Activated naive CD8-positive, alpha-beta T cell (primary cell): ENCODE measurements at regions not wholly inside any gene's neighbourhood (a gene's known extent, or its start where the extent isn't known, plus 50 kb on each side); places are given as distances from the start of the nearest gene placed in this dataset.
"Not testable (repeated sequence)": the region's sequence is repeated elsewhere in the genome, so short reads cannot be mapped to it uniquely, and the experiment has no call there.

Experiments
- H3K27ac Mint-ChIP-seq: one replicate; pipeline ENCODE4 v1.8.0; 2021; ENCODE audit warnings: mixed read lengths
- H3K27me3 Mint-ChIP-seq: one replicate; pipeline ENCODE4 v1.8.0; 2021; ENCODE audit warnings: mixed read lengths
- H3K36me3 Mint-ChIP-seq: one replicate; pipeline ENCODE4 v1.8.0; 2021; ENCODE audit warnings: mixed read lengths
- H3K4me1 Mint-ChIP-seq: one replicate; pipeline ENCODE4 v1.8.0; 2021; ENCODE audit warnings: low read depth, mixed read lengths
- H3K4me3 Mint-ChIP-seq: one replicate; pipeline ENCODE4 v1.8.0; 2021; ENCODE audit warnings: mild to moderate bottlenecking, mixed read lengths
- H3K9me3 Mint-ChIP-seq: one replicate; pipeline ENCODE4 v1.8.0; 2021; ENCODE audit warnings: low read depth, mixed read lengths

DNA sequence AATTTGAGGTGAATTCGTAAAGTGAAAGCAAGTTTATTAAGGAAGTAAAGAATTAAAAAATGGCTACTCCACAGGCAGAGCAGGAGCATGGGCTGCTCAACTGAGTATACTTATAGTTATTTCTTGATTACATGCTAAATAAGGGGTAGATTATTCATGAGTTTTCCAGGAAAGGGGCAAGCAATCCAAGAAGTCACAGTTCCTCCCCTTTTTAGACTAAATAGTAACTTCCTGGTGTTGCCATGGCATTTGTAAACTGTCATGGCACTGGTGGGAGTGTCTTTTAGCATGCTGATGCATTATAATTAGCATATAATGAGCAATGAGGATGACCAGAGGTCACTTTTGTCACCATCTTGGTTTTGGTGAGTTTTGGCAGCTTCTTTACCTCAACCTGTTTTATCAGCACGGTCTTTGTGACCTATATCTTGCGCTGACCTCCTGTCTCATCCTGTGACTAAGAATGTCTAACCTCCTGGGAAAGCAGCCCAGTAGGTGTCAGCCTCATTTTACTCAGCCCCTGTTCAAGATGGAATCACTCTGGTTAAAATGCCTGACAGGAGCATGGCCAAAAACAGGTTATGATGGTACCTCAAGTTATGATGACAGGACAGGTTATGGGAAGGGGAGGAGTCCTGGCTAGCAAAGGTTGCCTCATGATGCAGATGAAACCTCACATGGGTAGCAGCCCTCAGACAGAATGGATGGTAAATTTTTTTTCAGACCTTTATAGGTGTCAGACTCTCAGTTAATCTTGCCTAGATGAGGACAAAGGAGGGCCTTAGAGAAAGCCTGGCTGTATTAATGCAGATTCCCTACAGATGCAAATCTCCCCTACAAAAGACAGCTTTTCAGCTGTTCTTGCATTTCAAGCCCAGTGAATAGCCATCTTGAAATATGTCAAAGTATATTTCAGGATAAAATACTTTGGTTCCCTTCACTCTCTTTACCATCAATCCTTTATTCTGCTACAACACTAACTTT lies 49.7 kb downstream of the SIPA1L2 start:
- Mint-ChIP-seq H3K9me3 (no peaks in the 10 kb centered on the region), H3K4me1 (peaks cover 24% of the 10 kb centered on the region), H3K36me3 (peaks cover 2% of the 10 kb centered on the region), H3K4me3 (no peak overlapping the region), H3K27ac (no peak overlapping the region), H3K27me3 (no peaks in the 10 kb centered on the region)

- no peaks in the 10 kb centered on the region for H3K9me3 Mint-ChIP-seq
- H3K27ac Mint-ChIP-seq, result no peak overlapping the region
- no peak overlapping the region for H3K4me3 Mint-ChIP-seq
- peaks cover 24% of the 10 kb centered on the region for H3K4me1 Mint-ChIP-seq
- H3K27me3 Mint-ChIP-seq, result no peaks in the 10 kb centered on the region
- peaks cover 2% of the 10 kb centered on the region for H3K36me3 Mint-ChIP-seq
Observed at GRCh38 chr1:232579466-232579865, 50.5 kb downstream of the SIPA1L2 start.

DNA sequence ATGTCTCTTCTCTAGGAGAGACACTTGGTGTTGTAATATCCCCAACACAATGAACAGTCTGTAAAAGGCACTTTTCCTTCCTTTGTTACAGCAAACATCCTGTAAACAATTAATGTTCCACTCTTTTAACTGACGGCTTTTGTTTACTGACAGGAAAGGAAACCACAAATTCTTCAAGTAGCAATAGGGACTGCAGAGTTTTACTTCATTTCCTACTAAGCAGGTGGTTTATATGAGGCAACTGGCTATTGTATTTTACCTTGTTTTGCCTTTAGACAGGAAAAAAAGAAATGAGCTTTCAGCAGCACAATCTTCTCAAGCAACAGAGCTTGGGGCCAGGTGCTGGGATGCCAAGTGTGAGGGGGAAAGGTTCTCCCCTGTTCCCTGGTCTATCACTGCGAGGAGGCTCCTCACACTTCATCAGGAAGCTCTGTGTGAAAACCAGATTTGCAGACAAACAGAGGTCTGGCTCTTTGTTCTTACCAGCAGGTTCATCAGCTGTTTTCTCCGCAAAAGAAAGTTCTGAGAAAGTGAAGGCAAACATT lies 51.2 kb downstream of the SIPA1L2 start:
- Mint-ChIP-seq H3K36me3 (peaks cover 2% of the 10 kb centered on the region), H3K4me3 (no peak overlapping the region), H3K4me1 (peaks cover 24% of the 10 kb centered on the region), H3K27me3 (no peaks in the 10 kb centered on the region), H3K27ac (no peak overlapping the region), H3K9me3 (no peaks in the 10 kb centered on the region)

GRCh38 chr1:232577772-232578171 lies 52.2 kb downstream of the SIPA1L2 start:
- H3K36me3 Mint-ChIP-seq, result peaks cover 2% of the 10 kb centered on the region
- H3K4me3 Mint-ChIP-seq, result no peak overlapping the region
- no peaks in the 10 kb centered on the region for H3K27me3 Mint-ChIP-seq
- H3K4me1 Mint-ChIP-seq, result peaks cover 24% of the 10 kb centered on the region
- no peak overlapping the region for H3K27ac Mint-ChIP-seq
- H3K9me3 Mint-ChIP-seq, result no peaks in the 10 kb centered on the region

DNA sequence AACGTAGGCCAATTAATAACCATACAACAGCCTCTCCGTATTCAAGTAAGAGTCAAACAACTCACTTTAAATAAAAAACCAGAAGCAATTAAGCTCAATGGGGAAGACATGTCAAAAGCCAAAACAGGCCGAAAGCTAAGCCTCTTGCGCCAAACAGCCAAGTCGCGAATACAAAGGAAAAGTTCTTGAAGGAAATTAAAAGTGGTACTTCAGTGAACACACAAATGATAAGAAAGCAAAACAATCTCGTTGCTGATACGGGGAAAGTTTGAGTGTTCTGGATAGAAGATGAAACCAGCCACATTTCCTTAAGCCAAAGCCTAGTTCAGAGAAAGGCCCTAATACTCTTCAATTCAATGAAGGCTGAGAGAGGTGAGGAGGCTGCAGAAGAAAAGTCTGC lies 53.4 kb downstream of the SIPA1L2 start:
- Mint-ChIP-seq H3K27ac (no peak overlapping the region), H3K4me1 (peaks cover 24% of the 10 kb centered on the region), H3K36me3 (peaks cover 2% of the 10 kb centered on the region), H3K4me3 (no peak overlapping the region), H3K27me3 (no peaks in the 10 kb centered on the region), H3K9me3 (no peaks in the 10 kb centered on the region)

DNA sequence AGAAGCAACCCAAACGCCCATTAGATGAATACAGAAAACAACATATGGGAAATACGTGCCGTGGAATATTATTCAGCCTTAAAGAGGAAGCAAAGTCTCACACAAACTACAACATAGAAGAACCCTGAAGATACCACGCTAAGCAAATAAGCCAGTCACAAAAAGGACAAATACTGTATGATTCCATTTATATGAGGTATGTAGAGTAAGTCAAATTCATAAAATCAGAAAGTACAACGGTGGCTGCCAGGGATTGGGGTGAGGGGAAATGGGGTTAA lies 54.2 kb downstream of the SIPA1L2 start:
- Mint-ChIP-seq H3K27ac (no peak overlapping the region), H3K27me3 (no peaks in the 10 kb centered on the region), H3K9me3 (no peaks in the 10 kb centered on the region), H3K4me3 (no peak overlapping the region), H3K36me3 (peaks cover 2% of the 10 kb centered on the region), H3K4me1 (peaks cover 24% of the 10 kb centered on the region)

- Mint-ChIP-seq H3K27ac (no peak overlapping the region), H3K27me3 (no peaks in the 10 kb centered on the region), H3K4me3 (no peak overlapping the region), H3K4me1 (peaks cover 24% of the 10 kb centered on the region), H3K9me3 (no peaks in the 10 kb centered on the region), H3K36me3 (peaks cover 2% of the 10 kb centered on the region)
Observed at GRCh38 chr1:232574889-232575762, 54.8 kb downstream of the SIPA1L2 start.

GRCh38 chr1:232574077-232574476 lies 55.9 kb downstream of the SIPA1L2 start:
- Mint-ChIP-seq H3K9me3 (no peaks in the 10 kb centered on the region), H3K36me3 (peaks cover 2% of the 10 kb centered on the region), H3K27ac (no peak overlapping the region), H3K4me1 (peaks cover 16% of the 10 kb centered on the region), H3K4me3 (no peak overlapping the region), H3K27me3 (no peaks in the 10 kb centered on the region)

GRCh38 chr1:232571523-232571922 lies 58.4 kb downstream of the SIPA1L2 start:
- Mint-ChIP-seq H3K27me3 (no peaks in the 10 kb centered on the region), H3K4me1 (no peaks in the 10 kb centered on the region), H3K27ac (no peak overlapping the region), H3K9me3 (no peaks in the 10 kb centered on the region), H3K4me3 (no peak overlapping the region), H3K36me3 (no peaks in the 10 kb centered on the region)

DNA sequence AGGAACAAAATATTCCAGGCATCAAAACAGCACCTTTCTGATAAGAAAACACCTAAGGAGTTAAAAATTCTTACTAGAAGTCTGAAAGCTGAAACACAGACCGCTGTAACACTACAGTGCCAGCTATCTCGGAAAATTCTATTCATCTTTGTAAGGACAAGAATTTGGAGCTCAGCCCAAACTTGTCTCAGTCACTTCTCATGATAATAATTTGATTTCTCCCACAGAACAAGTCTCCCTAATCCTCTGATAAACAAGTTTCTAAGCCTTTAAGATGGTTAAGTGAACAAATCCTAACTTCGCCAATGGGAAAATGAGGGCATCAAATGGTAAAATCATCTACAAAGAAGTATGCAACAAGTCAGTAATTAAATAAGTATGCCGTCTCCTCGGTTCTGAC lies 59.9 kb downstream of the SIPA1L2 start:
- H3K27me3 Mint-ChIP-seq, result no peaks in the 10 kb centered on the region
- no peaks in the 10 kb centered on the region for H3K4me1 Mint-ChIP-seq
- no peaks in the 10 kb centered on the region for H3K9me3 Mint-ChIP-seq
- no peaks in the 10 kb centered on the region for H3K36me3 Mint-ChIP-seq
- H3K4me3 Mint-ChIP-seq, result no peak overlapping the region
- no peak overlapping the region for H3K27ac Mint-ChIP-seq

DNA sequence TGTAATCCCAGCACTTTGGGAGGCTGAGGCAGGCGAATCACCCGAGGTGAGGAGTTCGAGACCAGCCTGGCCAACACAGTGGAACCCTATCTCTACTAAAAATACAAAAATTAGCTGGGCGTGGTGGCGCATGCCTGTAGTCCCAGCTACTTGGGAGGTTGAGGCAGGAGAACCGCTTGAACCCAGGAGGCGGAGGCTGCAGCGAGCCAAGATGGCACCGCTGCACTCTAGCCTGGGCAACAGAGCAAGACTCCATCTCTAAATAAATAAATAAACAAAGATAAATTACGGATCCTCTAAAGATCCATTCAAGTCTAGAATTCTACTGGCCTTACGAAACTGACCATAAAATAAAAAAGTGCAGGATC lies 60.4 kb downstream of the SIPA1L2 start:
- H3K4me1 Mint-ChIP-seq, H3K27ac Mint-ChIP-seq, H3K9me3 Mint-ChIP-seq, H3K36me3 Mint-ChIP-seq, H3K27me3 Mint-ChIP-seq, H3K4me3 Mint-ChIP-seq: not testable (repeated sequence)

DNA sequence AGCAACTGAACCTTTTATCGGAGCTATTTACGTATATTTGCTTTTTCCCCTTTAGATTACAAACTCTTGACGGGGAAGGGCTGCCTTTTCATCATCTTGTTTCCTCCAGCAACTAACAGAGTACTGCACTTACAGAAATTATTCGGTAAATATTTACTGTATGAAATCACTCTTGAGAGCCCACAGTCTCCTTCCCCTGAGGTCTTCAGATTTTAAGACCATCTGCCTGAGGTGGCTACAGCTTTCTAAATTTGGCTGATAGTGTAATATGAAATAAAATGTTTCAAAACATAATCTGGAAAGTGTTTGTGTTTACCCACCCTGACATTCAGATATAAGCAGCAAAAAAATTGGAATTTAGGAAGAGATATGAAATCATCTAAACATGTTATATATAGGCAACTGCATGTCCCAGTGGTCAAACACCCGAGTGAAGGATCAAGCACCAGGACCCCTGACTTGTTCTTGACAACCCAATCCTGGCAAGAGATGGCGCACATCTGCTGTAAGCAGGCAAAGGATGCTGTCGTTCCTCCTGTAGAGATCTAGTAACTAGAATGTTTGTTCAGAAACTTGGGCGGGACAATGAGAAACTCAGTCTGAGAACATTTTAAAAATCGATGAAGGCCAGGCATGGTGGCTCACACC lies 60.9 kb downstream of the SIPA1L2 start:
- no peaks in the 10 kb centered on the region for H3K36me3 Mint-ChIP-seq
- H3K27me3 Mint-ChIP-seq, result no peaks in the 10 kb centered on the region
- no peak overlapping the region for H3K27ac Mint-ChIP-seq
- no peak overlapping the region for H3K4me3 Mint-ChIP-seq
- no peaks in the 10 kb centered on the region for H3K9me3 Mint-ChIP-seq
- H3K4me1 Mint-ChIP-seq, result no peaks in the 10 kb centered on the region

- H3K27ac Mint-ChIP-seq, result no peak overlapping the region
- H3K4me3 Mint-ChIP-seq, result no peak overlapping the region
- H3K36me3 Mint-ChIP-seq, result no peaks in the 10 kb centered on the region
- no peaks in the 10 kb centered on the region for H3K4me1 Mint-ChIP-seq
- H3K9me3 Mint-ChIP-seq, result no peaks in the 10 kb centered on the region
- no peaks in the 10 kb centered on the region for H3K27me3 Mint-ChIP-seq
Observed at GRCh38 chr1:232568331-232568852, 61.5 kb downstream of the SIPA1L2 start.

- Mint-ChIP-seq H3K27ac (no peak overlapping the region), H3K4me1 (no peaks in the 10 kb centered on the region), H3K27me3 (no peaks in the 10 kb centered on the region), H3K36me3 (no peaks in the 10 kb centered on the region), H3K4me3 (no peak overlapping the region), H3K9me3 (no peaks in the 10 kb centered on the region)
Observed at GRCh38 chr1:232566093-232566492, 63.8 kb downstream of the SIPA1L2 start.
